ENCODE measurements at regions not wholly inside any gene's neighbourhood (a gene's known extent, or its start where the extent isn't known, plus 50 kb on each side); places are given as distances from the start of the nearest gene placed in this dataset.

DNA sequence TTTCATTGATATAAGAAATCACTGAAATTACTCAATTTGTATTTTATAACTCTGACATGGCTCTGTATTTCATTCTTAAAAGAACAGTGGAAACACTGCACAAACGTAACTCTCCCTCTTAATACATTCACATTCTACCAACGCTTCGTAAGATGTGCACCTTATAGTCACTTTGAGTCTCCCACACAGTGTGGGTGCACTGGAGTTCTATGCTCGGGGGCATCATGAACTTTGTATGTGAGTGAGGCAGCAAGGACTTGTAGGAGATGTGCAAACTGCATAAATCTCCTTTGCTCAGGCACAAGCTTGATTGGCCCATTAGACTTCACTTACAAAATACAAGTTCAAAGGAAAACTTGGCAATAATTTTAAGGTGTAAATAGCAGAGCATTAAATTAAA, 2385.0 kb upstream of the TENM3 start:
- H3K4me3 ChIP-seq (ENCODE audit: low read depth, low read length) = no peak overlapping the region
- no peaks in the 10 kb centered on the region; the same call in 1 of the 2 replicates for H3K9me3 ChIP-seq
- TF ChIP-seq, protein P1, sequence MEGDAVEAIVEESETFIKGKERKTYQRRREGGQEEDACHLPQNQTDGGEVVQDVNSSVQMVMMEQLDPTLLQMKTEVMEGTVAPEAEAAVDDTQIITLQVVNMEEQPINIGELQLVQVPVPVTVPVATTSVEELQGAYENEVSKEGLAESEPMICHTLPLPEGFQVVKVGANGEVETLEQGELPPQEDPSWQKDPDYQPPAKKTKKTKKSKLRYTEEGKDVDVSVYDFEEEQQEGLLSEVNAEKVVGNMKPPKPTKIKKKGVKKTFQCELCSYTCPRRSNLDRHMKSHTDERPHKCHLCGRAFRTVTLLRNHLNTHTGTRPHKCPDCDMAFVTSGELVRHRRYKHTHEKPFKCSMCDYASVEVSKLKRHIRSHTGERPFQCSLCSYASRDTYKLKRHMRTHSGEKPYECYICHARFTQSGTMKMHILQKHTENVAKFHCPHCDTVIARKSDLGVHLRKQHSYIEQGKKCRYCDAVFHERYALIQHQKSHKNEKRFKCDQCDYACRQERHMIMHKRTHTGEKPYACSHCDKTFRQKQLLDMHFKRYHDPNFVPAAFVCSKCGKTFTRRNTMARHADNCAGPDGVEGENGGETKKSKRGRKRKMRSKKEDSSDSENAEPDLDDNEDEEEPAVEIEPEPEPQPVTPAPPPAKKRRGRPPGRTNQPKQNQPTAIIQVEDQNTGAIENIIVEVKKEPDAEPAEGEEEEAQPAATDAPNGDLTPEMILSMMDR (IDR thresholded peaks at IDR 0.05; ENCODE audit: low read depth, low read length) = no peak
- H3K36me3 ChIP-seq = no peaks in the 10 kb centered on the region
- no peaks in the 10 kb centered on the region for H3K4me1 ChIP-seq
- no peak for DNase-seq
- H3K27me3 ChIP-seq = no peaks in the 10 kb centered on the region

DNA sequence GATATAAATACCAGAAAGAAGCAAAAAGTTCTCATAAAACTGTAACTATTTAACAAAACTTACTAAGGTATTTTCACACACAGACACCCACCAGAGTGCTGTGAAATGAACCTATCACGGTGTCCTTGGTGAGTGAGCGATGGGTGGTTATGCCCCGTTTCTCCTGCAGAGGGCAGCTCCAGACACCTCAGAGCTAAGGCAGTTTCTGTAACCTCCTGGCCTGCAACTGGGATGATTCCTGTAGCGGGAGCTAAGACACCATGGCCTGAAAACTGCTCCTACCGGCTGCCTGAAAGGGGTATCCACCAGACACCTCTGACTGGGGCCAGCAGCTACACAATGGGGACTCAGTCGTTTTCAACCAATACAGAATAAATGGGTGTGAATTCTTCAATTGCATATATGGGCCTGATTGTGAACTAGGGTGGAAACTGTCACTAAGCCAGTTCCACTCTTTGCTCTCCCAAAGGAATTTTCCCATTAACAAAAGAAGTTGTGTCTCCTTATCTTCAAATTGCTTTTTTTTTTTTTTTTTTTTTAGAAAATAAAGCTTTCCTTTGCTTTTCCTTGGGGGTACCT, 2375.8 kb upstream of the TENM3 start:
- Histone ChIP-seq H3K36me3 (no peaks in the 10 kb centered on the region), H3K4me1 (peaks cover 2% of the 10 kb centered on the region; the same call in 1 of the 2 replicates), H3K4me3 (ENCODE audit: low read depth, low read length) (no peak overlapping the region), H3K27me3 (no peaks in the 10 kb centered on the region), H3K9me3 (no peaks in the 10 kb centered on the region)
- peak; percentile 83 for DNase-seq
- TF ChIP-seq, protein P1 (IDR thresholded peaks at IDR 0.05; ENCODE audit: low read depth, low read length) = peak; percentile 99

GRCh38 chr4:179871726-179872125, 2371.5 kb upstream of the TENM3 start:
- Histone ChIP-seq H3K36me3 (no peaks in the 10 kb centered on the region), H3K4me1 (peaks cover 2% of the 10 kb centered on the region; the same call in 1 of the 2 replicates), H3K27me3 (no peaks in the 10 kb centered on the region), H3K9me3 (no peaks in the 10 kb centered on the region), H3K4me3 (ENCODE audit: low read depth, low read length) (no peak overlapping the region)
- DNase-seq = peak; percentile 12
- TF ChIP-seq, protein P1 (IDR thresholded peaks at IDR 0.05; ENCODE audit: low read depth, low read length) = no peak

- H3K36me3 ChIP-seq = no peaks in the 10 kb centered on the region
- peaks cover 2% of the 10 kb centered on the region; the same call in 1 of the 2 replicates for H3K4me1 ChIP-seq
- TF ChIP-seq, protein P1 (IDR thresholded peaks at IDR 0.05; ENCODE audit: low read depth, low read length) = no peak
- no peaks in the 10 kb centered on the region for H3K9me3 ChIP-seq
- no peak for DNase-seq
- H3K4me3 ChIP-seq (ENCODE audit: low read depth, low read length) = no peak overlapping the region
- no peaks in the 10 kb centered on the region for H3K27me3 ChIP-seq
Observed at GRCh38 chr4:179872755-179873154, 2370.4 kb upstream of the TENM3 start.

GRCh38 chr4:179880756-179881155, 2362.4 kb upstream of the TENM3 start:
- no peak for DNase-seq
- Histone ChIP-seq H3K27me3 (no peaks in the 10 kb centered on the region), H3K36me3 (no peaks in the 10 kb centered on the region), H3K4me3 (ENCODE audit: low read depth, low read length) (no peak overlapping the region), H3K9me3 (no peaks in the 10 kb centered on the region), H3K4me1 (no peaks in the 10 kb centered on the region)
- TF ChIP-seq, protein P1 (IDR thresholded peaks at IDR 0.05; ENCODE audit: low read depth, low read length) = no peak

DNA sequence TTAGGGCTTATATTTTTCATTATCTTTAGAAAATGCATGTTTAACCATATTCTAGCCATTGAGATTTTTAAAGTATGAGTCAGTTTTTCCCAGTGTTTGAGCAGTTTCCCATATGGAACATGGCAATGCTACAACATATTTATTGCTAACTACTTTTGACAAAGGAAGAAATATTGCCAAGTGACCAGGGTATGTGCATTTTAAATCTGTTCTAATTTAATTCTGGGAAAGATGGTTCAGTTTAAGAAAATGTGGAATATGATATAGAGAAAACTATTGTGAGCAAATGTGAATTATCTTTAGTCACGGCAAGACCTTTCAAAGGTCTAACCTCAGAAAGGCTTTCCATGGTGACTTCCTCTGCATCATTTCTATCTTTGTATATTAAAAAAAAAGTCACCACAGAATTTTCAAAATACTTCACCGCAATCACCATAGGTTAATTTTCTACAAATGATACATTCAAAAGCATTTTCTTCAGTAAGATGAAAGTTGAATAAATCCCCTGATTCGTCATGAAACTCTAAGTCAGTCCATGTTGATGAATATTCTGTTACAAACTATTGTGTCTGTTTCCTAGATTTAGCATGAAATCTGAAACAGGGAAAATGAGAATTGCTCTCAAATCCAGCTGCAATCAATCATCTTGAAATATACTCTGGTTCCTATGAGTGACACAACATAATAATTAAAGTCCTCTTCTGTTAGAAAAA, 2349.0 kb upstream of the TENM3 start:
- H3K36me3 ChIP-seq = no peaks in the 10 kb centered on the region
- TF ChIP-seq, protein P1 (IDR thresholded peaks at IDR 0.05; ENCODE audit: low read depth, low read length) = no peak
- H3K4me1 ChIP-seq = no peaks in the 10 kb centered on the region
- no peak overlapping the region for H3K4me3 ChIP-seq (ENCODE audit: low read depth, low read length)
- H3K27me3 ChIP-seq = no peaks in the 10 kb centered on the region
- no peak for DNase-seq
- no peaks in the 10 kb centered on the region for H3K9me3 ChIP-seq
